WI38 (cell line): ENCODE measurements at regions not wholly inside any gene's neighbourhood (a gene's known extent, or its start where the extent isn't known, plus 50 kb on each side); places are given as distances from the start of the nearest gene placed in this dataset.

Experiments
- H3K4me3 ChIP-seq: 2 replicates; pipeline ENCODE4 v1.5.1; 2011; ENCODE audit warnings: low read depth, mild to moderate bottlenecking, control low read depth, low read length
- CTCF ChIP-seq: IDR thresholded peaks from 2 replicates; pipeline ENCODE4 v1.5.1; 2012; ENCODE audit warnings: low read depth, mild to moderate bottlenecking, control low read depth, low read length

- H3K4me3 ChIP-seq, result no peak overlapping the region
- no peak for TF ChIP-seq CTCF
Observed at GRCh38 chr13:65841156-65841555, 1389.0 kb downstream of the PCDH9 start.

GRCh38 chr13:65836066-65836465, 1394.1 kb downstream of the PCDH9 start:
- H3K4me3 ChIP-seq, result no peak overlapping the region
- TF ChIP-seq CTCF, result no peak

- TF ChIP-seq CTCF, result no peak
- no peak overlapping the region for H3K4me3 ChIP-seq
Observed at GRCh38 chr13:65834897-65835296, 1395.2 kb downstream of the PCDH9 start.

- no peak for TF ChIP-seq CTCF
- H3K4me3 ChIP-seq, result no peak overlapping the region
Observed at GRCh38 chr13:65830411-65831205, 1399.5 kb downstream of the PCDH9 start.

GRCh38 chr13:65829241-65830008, 1400.7 kb downstream of the PCDH9 start:
- no peak for TF ChIP-seq CTCF
- no peak overlapping the region for H3K4me3 ChIP-seq

- TF ChIP-seq CTCF, result no peak
- no peak overlapping the region for H3K4me3 ChIP-seq
Observed at GRCh38 chr13:65826657-65827056, 1403.5 kb downstream of the PCDH9 start.

- TF ChIP-seq CTCF, result no peak
- H3K4me3 ChIP-seq, result no peak overlapping the region
Observed at GRCh38 chr13:65825039-65825438, 1405.1 kb downstream of the PCDH9 start.
